HEK293T (cell line): ENCODE measurements at regions not wholly inside any gene's neighbourhood (a gene's known extent, or its start where the extent isn't known, plus 50 kb on each side); places are given as distances from the start of the nearest gene placed in this dataset.

Experiments used
- CTBP1 ChIP-seq: fragments of 450-650 bp; IDR thresholded peaks from 2 replicates; pipeline ENCODE4 v1.6.1; 2016; ENCODE audit warnings: borderline replicate concordance
- ELF4 ChIP-seq: fragments of 450-650 bp; IDR thresholded peaks from 2 replicates; pipeline ENCODE4 v1.6.1; 2017; ENCODE audit warnings: antibody characterized with exemption
- FOXA1 ChIP-seq: fragments of 450-650 bp; IDR thresholded peaks from 2 replicates; pipeline ENCODE4 v1.6.1; 2016; ENCODE audit warnings: mild to moderate bottlenecking
- FOXK2 ChIP-seq: fragments of 450-650 bp; IDR thresholded peaks from 2 replicates; pipeline ENCODE4 v1.6.1; 2016; ENCODE audit warnings: mild to moderate bottlenecking
- FOXM1 ChIP-seq: fragments of 450-650 bp; IDR thresholded peaks from 2 replicates; pipeline ENCODE4 v1.6.1; 2017; ENCODE audit warnings: mild to moderate bottlenecking, borderline replicate concordance
- LEF1 ChIP-seq: fragments of 450-650 bp; IDR thresholded peaks from 2 replicates; pipeline ENCODE4 v1.6.1; 2017; ENCODE audit warnings: mild to moderate bottlenecking, borderline replicate concordance
- NFRKB ChIP-seq: fragments of 450-650 bp; IDR thresholded peaks from 2 replicates; pipeline ENCODE4 v1.6.1; 2016; ENCODE audit warnings: mild to moderate bottlenecking, moderate library complexity
- SP1 ChIP-seq: fragments of 450-650 bp; IDR thresholded peaks from 2 replicates; pipeline ENCODE4 v1.6.1; 2017
- SUZ12 ChIP-seq: fragments of 450-650 bp; IDR thresholded peaks from 2 replicates; pipeline ENCODE4 v1.6.1; 2016; ENCODE audit warnings: mild to moderate bottlenecking
- ZNF384 ChIP-seq: fragments of 450-650 bp; IDR thresholded peaks from 2 replicates; pipeline ENCODE4 v1.6.1; 2016

DNA sequence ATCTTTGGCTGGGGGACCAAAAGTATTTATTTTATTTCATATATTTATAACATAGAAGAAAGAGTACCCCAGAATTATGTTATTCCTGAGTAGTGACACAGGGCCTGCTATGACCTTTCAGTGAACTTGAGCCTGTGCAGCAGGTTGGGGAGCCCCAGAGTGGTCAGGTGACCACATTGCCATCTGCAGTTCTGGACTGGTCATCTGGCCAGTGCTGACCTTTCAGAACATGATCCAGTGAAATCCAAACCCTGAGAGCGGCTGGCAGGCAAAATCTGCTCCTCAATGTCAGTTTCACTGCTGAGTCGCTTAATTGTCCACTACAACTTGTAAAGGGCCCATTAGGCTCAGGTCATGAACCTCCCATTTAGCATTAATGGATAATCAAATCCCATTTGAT, 336.7 kb upstream of the KCNH7 start:
- TF ChIP-seq ZNF384 (no peak), FOXM1 (no peak), CTBP1 (no peak), ELF4 (no peak), LEF1 (no peak), SP1 (no peak), NFRKB (no peak), FOXK2 (no peak), SUZ12 (no peak), FOXA1 (no peak)
